Renal cortex interstitium (tissue), 11 donors: ENCODE measurements at regions not wholly inside any gene's neighbourhood (a gene's known extent, or its start where the extent isn't known, plus 50 kb on each side); places are given as distances from the start of the nearest gene placed in this dataset.

Experiments used
- DNase-seq, 11 donors: peaks; one replicate each; pipeline ENCODE4 v3.0.0-alpha.2; 2013; ENCODE audit warnings: low read depth in 9 of 11, low spot score in 4 of 11; ENCODE audit errors: extremely low read depth in 1 of 11

GRCh38 chr22:48659404-48659996 lies 1168.2 kb downstream of the BRD1 start:
- DNase-seq = no peak

- no peak for DNase-seq
These were observed 1168.8 kb downstream of the BRD1 start for GRCh38 chr22:48658871-48659270.

- DNase-seq = no peak
These were observed 1169.4 kb downstream of the BRD1 start for GRCh38 chr22:48658246-48658645.

GRCh38 chr22:48654492-48654891 lies 1173.2 kb downstream of the BRD1 start:
- DNase-seq = no peak

- no peak for DNase-seq
These were observed 1173.7 kb downstream of the BRD1 start for GRCh38 chr22:48653929-48654328.

- no peak for DNase-seq
These were observed 1174.4 kb downstream of the BRD1 start for GRCh38 chr22:48653306-48653705.

- no peak for DNase-seq
These were observed 1174.9 kb downstream of the BRD1 start for GRCh38 chr22:48652796-48653195.

GRCh38 chr22:48651981-48652538 lies 1175.6 kb downstream of the BRD1 start:
- DNase-seq = no peak

- no peak for DNase-seq
These were observed 1176.4 kb downstream of the BRD1 start for GRCh38 chr22:48651036-48651890.

- no peak for DNase-seq
These were observed 1177.2 kb downstream of the BRD1 start for GRCh38 chr22:48650323-48651035.

- no peak for DNase-seq
These were observed 1178.2 kb downstream of the BRD1 start for GRCh38 chr22:48649466-48649865.

GRCh38 chr22:48649031-48649430 lies 1178.6 kb downstream of the BRD1 start:
- no peak for DNase-seq

- DNase-seq = no peak
These were observed 1179.8 kb downstream of the BRD1 start for GRCh38 chr22:48647606-48648515.

GRCh38 chr22:48647051-48647450 lies 1180.6 kb downstream of the BRD1 start:
- no peak for DNase-seq

- DNase-seq = no peak
These were observed 1181.3 kb downstream of the BRD1 start for GRCh38 chr22:48646216-48646925.

GRCh38 chr22:48645766-48646165 lies 1181.9 kb downstream of the BRD1 start:
- no peak for DNase-seq

- DNase-seq = no peak
These were observed 1182.7 kb downstream of the BRD1 start for GRCh38 chr22:48644997-48645396.

- DNase-seq = no peak
These were observed 1183.6 kb downstream of the BRD1 start for GRCh38 chr22:48644108-48644507.
